Adipocyte (in vitro differentiated cells): ENCODE measurements at regions not wholly inside any gene's neighbourhood (a gene's known extent, or its start where the extent isn't known, plus 50 kb on each side); places are given as distances from the start of the nearest gene placed in this dataset.

Experiments used
- DNase-seq: peaks from one replicate; pipeline ENCODE4 v3.0.0-alpha.2; 2015; ENCODE audit warnings: low read depth
- H3K27me3 ChIP-seq: replicated peaks from 2 replicates; pipeline ENCODE4 v1.7.0; 2013; ENCODE audit warnings: mild to moderate bottlenecking, low read length, moderate library complexity; ENCODE audit not compliant: control insufficient read depth, insufficient read depth
- H3K36me3 ChIP-seq: 2 replicates; pipeline ENCODE4 v1.7.0; 2013; ENCODE audit warnings: low read length, mild to moderate bottlenecking, moderate library complexity; ENCODE audit not compliant: control insufficient read depth, insufficient read depth, severe bottlenecking
- H3K4me1 ChIP-seq: 2 replicates; pipeline ENCODE4 v1.7.0; 2013; ENCODE audit warnings: mild to moderate bottlenecking, low read length, moderate library complexity; ENCODE audit not compliant: control insufficient read depth, insufficient read depth
- H3K4me3 ChIP-seq: 2 replicates; pipeline ENCODE4 v1.7.0; 2013; ENCODE audit warnings: mild to moderate bottlenecking, low read length, moderate library complexity
- H3K9ac ChIP-seq: 2 replicates; pipeline ENCODE4 v1.7.0; 2013; ENCODE audit warnings: mild to moderate bottlenecking, low read length, moderate library complexity
- H3K9me3 ChIP-seq: 2 replicates; pipeline ENCODE4 v1.7.0; 2013; ENCODE audit warnings: mild to moderate bottlenecking, low read length, moderate library complexity; ENCODE audit not compliant: control insufficient read depth

- no peak for DNase-seq
- H3K4me3 ChIP-seq: no peak overlapping the region
- peaks cover 8% of the 10 kb centered on the region for H3K4me1 ChIP-seq
- H3K27me3 ChIP-seq: peaks cover 52% of the 10 kb centered on the region
- H3K9me3 ChIP-seq: no peaks in the 10 kb centered on the region
- no peak overlapping the region for H3K9ac ChIP-seq
- no peaks in the 10 kb centered on the region for H3K36me3 ChIP-seq
These were observed 289.2 kb upstream of the HDAC4 start for GRCh38 chr2:239689985-239690384.

GRCh38 chr2:239689410-239689809 lies 288.6 kb upstream of the HDAC4 start:
- Histone ChIP-seq H3K36me3 (no peaks in the 10 kb centered on the region), H3K9ac (no peak overlapping the region), H3K4me3 (no peak overlapping the region), H3K4me1 (peaks cover 8% of the 10 kb centered on the region), H3K9me3 (no peaks in the 10 kb centered on the region), H3K27me3 (peaks cover 53% of the 10 kb centered on the region)
- no peak for DNase-seq

GRCh38 chr2:239688840-239689239 lies 288.0 kb upstream of the HDAC4 start:
- H3K4me3 ChIP-seq: no peak overlapping the region
- no peaks in the 10 kb centered on the region for H3K9me3 ChIP-seq
- H3K27me3 ChIP-seq: peaks cover 56% of the 10 kb centered on the region
- H3K36me3 ChIP-seq: no peaks in the 10 kb centered on the region
- DNase-seq: no peak
- peaks cover 8% of the 10 kb centered on the region for H3K4me1 ChIP-seq
- H3K9ac ChIP-seq: no peak overlapping the region

GRCh38 chr2:239688122-239688681 lies 287.4 kb upstream of the HDAC4 start:
- H3K36me3 ChIP-seq: no peaks in the 10 kb centered on the region
- no peaks in the 10 kb centered on the region for H3K9me3 ChIP-seq
- no peak for DNase-seq
- peaks cover 52% of the 10 kb centered on the region for H3K27me3 ChIP-seq
- no peak overlapping the region for H3K4me3 ChIP-seq
- peaks cover 8% of the 10 kb centered on the region for H3K4me1 ChIP-seq
- H3K9ac ChIP-seq: no peak overlapping the region

- Histone ChIP-seq H3K36me3 (no peaks in the 10 kb centered on the region), H3K9me3 (peaks cover 3% of the 10 kb centered on the region), H3K27me3 (peaks cover 45% of the 10 kb centered on the region), H3K4me1 (peaks cover 8% of the 10 kb centered on the region), H3K9ac (no peak overlapping the region), H3K4me3 (no peak overlapping the region)
- DNase-seq: no peak
These were observed 286.6 kb upstream of the HDAC4 start for GRCh38 chr2:239687441-239687840.

GRCh38 chr2:239685965-239686364 lies 285.1 kb upstream of the HDAC4 start:
- peaks cover 2% of the 10 kb centered on the region for H3K4me1 ChIP-seq
- no peak for DNase-seq
- H3K9ac ChIP-seq: no peak overlapping the region
- H3K9me3 ChIP-seq: peaks cover 7% of the 10 kb centered on the region
- H3K4me3 ChIP-seq: no peak overlapping the region
- H3K27me3 ChIP-seq: peaks cover 35% of the 10 kb centered on the region
- no peaks in the 10 kb centered on the region for H3K36me3 ChIP-seq

GRCh38 chr2:239685556-239685955 lies 284.7 kb upstream of the HDAC4 start:
- Histone ChIP-seq H3K27me3 (peaks cover 34% of the 10 kb centered on the region), H3K4me3 (no peak overlapping the region), H3K9me3 (peaks cover 7% of the 10 kb centered on the region), H3K4me1 (no peaks in the 10 kb centered on the region), H3K36me3 (no peaks in the 10 kb centered on the region), H3K9ac (no peak overlapping the region)
- no peak for DNase-seq

- Histone ChIP-seq H3K9ac (no peak overlapping the region), H3K9me3 (peaks cover 7% of the 10 kb centered on the region), H3K36me3 (no peaks in the 10 kb centered on the region), H3K4me3 (no peak overlapping the region), H3K27me3 (peaks cover 34% of the 10 kb centered on the region), H3K4me1 (no peaks in the 10 kb centered on the region)
- no peak for DNase-seq
These were observed 284.2 kb upstream of the HDAC4 start for GRCh38 chr2:239684996-239685395.

GRCh38 chr2:239684271-239684810 lies 283.5 kb upstream of the HDAC4 start:
- H3K36me3 ChIP-seq: no peaks in the 10 kb centered on the region
- no peak overlapping the region for H3K9ac ChIP-seq
- peaks cover 32% of the 10 kb centered on the region for H3K27me3 ChIP-seq
- DNase-seq: no peak
- H3K4me1 ChIP-seq: no peaks in the 10 kb centered on the region
- H3K9me3 ChIP-seq: peaks cover 7% of the 10 kb centered on the region
- no peak overlapping the region for H3K4me3 ChIP-seq

- Histone ChIP-seq H3K9me3 (peaks cover 7% of the 10 kb centered on the region), H3K36me3 (no peaks in the 10 kb centered on the region), H3K4me1 (no peaks in the 10 kb centered on the region), H3K9ac (no peak overlapping the region), H3K4me3 (no peak overlapping the region), H3K27me3 (peaks cover 16% of the 10 kb centered on the region)
- DNase-seq: no peak
These were observed 281.7 kb upstream of the HDAC4 start for GRCh38 chr2:239682518-239682917.

GRCh38 chr2:239679755-239680154 lies 278.9 kb upstream of the HDAC4 start:
- peaks cover 7% of the 10 kb centered on the region for H3K9me3 ChIP-seq
- DNase-seq: no peak
- peaks cover 19% of the 10 kb centered on the region for H3K27me3 ChIP-seq
- no peaks in the 10 kb centered on the region for H3K4me1 ChIP-seq
- H3K4me3 ChIP-seq: no peak overlapping the region
- H3K9ac ChIP-seq: no peak overlapping the region
- H3K36me3 ChIP-seq: no peaks in the 10 kb centered on the region
